NCI-H2107 treated with DMSO at 0.1 percent for 48 hours (cell line): ENCODE measurements at regions not wholly inside any gene's neighbourhood (a gene's known extent, or its start where the extent isn't known, plus 50 kb on each side); places are given as distances from the start of the nearest gene placed in this dataset.

Source experiments
- DNase-seq: peaks from one replicate; lab custom pipeline; 2025; ENCODE audit not compliant: unreplicated experiment; lab: John Stamatoyannopoulos, UW

DNA sequence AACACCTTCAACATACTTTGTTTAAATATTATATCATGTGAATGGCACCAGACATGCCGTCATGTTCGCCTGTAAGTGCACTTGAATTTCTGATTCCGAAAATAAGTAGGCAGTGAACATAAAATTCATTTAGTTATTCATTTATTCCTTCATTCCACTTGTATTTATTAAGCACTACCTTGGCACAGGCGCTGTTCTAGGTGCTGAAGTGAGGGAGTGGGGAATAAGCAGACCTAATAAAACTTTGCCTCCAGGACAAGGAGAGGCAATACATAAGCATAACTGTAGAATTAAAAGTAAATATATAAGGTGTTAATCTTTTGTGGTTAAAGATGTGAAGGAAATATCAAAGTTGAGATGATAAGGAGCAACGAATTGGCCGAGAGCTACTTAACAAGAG, 297.4 kb downstream of the TENT4A start:
- DNase-seq: no peak

DNA sequence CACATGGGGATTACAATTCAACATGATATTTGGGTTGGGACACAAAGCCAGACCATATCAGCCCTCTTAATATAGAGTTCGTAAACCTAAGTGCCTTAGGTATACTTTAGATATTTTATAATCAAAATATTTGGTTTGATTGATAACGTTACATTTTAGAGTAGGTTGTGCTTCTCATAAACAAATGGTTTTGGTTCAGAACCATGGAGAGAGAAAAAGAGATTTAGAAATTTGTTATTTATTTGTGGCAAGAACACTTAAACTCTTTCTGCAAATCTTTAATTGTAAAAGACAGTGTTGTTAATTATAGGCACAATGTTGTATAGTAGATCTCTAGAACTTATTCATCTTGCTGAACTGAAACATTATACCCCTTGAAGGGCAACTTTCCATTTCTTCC, 298.8 kb downstream of the TENT4A start:
- DNase-seq: no peak

DNA sequence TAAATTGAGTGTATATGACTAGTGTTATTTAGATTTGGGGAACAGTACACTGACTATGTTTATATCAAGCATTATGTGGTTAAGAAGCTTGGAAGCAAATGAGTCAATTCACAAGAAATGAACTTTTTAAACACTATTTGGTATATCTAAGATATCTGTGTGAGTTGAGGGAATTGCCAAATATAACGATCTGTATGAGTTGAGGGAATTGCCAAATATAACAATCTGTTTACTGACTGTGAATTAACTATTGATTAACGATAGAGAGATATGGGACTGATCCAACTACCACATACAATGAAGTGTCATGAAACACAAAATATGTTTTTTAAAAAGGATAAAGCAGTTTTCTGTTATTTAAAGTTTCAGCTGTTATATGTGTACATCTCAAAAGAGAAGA, 301.4 kb downstream of the TENT4A start:
- DNase-seq: no peak

DNA sequence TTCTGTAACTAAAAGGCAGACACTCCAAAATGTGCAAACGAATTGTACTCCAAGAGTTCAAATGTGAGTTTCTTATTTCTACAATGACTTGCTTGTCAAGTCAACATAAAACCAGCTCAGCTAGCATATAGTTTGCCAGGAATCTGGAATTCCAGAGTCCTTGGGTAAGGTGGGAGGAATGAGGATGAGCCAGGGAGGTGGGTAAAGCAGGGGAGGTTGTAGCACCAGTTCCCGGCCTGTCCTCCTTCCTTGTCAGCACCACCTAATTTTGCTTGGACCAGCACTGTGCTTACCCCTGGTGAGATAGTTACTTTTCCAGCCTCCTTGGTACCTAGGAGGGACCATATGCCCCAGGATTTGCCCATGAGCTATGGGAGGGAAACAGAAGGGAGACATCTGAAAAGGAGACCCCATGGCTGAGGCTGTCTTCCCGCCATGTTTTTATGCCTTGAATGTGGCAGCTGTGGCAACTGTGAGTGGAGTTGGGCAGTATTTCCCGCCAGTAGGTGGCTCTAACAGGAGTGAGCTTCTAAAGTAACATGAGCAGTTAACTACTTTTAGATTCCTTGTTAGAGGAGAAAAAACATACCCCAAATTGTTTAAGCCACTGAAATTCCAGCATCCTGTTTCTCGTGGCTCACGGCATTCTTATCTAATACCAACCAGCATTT, 302.5 kb downstream of the TENT4A start:
- no peak for DNase-seq

DNA sequence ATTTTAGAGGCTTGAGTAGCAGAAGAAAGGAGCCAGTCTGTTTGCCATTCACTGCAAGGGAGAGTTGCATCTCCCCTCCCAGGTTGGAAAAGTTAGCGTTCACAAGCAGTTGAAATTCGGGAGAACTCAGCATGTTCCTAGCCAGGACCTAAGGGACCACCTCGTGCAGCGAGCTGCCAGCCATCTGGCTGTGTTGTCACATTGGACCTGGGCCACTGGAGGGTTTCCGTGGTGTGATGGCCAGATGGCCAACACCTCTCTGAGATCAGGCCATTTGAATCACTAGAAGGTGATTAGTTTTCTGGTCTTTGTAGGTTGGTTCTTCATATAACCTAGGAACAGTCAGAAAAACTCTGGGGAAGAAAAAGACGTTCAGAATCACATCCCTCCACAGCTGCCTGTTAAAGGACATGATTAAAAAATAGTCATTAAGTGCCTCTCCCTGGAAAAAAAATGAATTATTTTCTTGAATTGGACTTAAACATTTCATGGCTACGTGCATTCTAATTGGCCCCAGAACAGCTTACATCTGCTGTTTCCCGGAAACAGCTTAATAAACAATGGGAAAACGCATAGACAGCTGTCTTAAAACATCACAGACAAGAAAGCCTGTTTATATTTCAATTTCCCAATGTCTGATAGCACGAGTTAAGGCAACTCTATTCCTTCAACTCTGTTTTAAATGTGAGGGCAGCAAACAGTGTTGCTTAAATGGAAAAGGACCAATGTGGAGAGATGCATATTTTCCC, 303.9 kb downstream of the TENT4A start:
- no peak for DNase-seq

DNA sequence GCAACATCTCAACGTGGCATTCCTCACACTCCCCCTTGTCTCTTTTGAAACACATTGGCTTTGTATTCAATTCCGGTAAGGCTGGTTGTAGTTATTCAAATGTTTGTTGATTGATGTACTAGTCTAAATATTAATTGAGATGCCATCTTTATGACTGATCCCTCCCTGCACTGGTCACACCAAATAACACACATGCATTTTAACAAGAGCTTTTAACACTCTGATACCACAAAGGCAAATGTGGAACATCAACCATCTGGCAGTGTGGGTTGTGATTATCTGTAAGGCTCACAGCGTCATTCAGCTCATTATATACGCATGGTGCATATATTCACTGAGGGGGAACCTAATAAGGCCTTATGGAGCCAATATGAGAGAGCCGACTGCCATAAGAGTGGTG, 305.0 kb downstream of the TENT4A start:
- no peak for DNase-seq

DNA sequence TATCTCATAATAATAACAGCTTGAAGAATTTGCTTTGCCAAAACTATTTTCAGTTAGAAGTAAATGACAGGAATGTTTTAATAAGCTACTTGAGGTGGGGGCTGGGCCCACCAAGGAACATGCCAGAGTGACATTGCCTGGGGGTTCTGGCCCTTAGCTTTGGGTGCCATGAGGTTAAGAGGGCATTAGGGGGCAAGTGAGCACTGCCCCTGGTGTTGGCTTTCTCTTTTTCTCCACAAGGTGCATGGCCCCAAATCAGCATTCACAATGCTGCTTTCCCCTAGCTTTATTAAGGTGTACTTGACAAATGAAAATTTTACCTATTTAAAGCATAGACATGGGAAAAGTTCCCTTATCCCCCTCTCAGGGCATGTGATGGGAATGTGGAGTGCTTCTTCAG, 305.4 kb downstream of the TENT4A start:
- no peak for DNase-seq

DNA sequence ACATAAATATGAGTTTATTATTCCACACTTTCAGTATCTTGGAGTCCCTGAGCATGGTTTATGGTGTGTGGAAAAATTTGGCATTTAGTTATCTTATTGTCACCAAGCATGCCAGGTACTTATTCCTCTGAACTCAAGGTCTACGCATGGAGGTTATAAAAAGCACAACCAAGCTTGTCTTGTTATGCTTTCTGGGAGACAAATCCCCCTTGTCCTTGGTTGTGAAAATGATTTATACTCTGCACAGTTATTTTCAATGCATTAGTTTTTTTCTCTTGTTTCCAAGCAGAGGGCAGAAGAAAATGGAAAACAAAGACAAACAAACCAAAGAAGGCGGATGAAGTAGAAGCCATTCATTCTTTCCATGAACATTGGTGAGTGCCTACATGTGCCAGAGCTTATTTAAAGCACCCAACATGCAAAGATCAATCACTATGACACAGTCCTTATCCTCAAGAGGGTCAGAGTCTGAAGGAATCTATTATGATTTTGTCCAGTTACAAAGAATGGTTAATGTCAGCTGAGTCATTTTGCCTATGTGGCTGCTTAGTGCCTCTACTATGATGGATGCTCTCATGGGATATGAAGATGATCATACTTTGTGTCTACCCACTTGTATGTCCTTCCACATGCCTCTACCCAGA, 323.1 kb downstream of the TENT4A start:
- DNase-seq: no peak

DNA sequence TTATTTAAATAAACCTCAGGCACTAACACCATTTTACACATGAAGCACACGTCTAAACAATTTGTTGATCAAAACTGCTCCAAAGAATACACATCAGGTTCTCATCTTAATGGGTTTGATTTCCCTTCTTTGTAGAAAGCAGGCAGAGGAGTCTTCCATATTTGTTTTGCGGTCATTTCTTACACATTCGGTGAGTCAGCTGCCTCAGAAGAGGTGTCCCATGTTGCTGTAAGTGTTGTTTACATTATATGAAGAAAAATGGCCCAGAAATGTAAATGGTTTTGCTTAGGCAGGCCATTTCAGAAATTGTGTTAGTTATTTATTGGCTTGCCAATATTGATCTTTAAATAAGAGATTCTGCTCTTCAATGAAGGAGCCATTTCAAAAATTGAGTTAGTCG, 325.8 kb downstream of the TENT4A start:
- DNase-seq: no peak

DNA sequence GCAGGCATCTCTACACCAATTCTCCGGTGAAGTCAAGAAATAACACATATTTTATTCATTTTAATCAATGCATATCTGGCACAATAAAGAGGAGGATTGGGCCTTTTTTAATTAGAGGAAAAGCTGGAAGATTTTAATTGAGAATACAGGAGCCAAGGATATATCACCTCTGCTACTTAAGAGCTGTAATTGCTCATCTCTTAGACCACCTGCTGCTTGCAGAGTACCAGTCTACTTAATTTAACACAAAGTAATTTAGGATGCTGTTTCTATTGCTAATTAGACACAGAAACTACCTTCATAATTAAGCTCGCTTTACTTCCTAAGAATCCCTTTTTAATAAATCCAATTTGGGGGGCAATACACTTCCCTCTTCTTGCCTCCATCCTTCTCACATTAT, 326.9 kb downstream of the TENT4A start:
- DNase-seq: no peak

DNA sequence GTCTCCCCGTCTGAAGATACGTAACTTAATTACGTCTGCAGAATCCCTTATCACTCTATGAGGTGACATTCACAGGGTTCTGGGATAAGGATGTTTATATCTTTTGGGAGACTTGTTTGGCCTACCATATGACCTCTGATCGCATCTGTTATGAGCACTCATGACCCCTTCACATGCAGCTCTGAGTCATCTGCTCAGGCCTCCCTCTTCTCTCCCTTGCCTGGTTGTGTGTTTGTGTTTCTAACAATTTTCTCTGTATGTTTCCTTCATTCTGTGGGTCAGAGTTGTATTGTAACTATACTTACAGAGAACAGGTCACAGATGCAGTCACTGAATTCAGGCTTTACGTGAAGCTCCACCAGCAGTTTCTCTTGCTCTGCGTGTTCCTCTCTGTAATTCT, 330.6 kb downstream of the TENT4A start:
- DNase-seq: no peak

DNA sequence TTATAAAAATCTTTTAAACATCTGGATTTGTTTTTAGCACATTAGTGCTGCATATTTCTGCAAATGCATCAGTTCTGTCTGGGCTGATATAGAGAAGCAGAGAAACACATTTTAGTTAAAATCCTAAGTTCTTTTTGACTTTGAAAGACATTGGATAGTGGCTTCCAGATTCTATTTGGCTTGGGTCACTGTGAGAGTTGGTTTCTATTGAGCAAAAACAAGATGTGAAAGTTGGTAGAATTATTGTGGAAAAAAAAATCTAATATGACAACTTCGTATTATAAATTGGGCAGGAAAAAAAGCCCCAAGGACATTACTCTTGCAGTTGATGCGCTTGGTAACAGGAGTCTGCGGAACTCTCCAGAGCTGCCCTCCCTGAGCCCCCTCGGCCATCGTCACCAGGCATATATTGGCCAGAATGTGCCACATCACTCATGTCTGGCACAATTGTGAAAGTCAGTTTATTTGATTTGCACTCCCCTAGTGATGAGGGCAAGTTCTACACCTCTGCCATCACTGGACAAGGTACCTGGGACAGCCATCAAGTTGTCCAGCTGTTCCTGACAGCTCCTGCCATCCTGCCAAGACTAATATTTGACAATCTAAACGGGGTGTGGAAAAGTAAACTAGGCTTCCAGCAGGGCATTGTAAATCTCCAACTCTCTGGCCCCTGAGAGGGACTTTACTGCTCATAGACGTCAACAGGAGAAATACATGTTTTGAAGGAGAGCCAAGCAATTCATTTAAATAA, 334.5 kb downstream of the TENT4A start:
- DNase-seq: no peak

DNA sequence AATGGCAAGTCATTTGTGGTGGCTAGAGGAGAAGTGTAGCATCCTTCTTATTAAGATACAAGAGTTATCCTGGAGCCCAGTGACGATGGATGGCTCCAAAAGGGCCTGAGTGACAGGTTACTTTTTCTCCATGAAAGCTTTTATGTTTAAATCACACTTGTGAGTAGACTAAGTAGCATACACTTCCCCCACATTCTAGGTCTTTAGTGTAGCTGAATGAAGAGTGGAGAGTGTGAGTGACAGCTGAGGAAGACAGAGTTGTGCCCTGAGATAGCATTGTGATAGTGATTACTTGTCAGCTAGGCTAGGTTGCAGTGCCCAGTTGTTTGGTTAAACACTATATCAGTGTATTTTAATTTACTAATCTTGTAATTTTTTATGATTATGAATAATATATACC, 337.8 kb downstream of the TENT4A start:
- DNase-seq: no peak

DNA sequence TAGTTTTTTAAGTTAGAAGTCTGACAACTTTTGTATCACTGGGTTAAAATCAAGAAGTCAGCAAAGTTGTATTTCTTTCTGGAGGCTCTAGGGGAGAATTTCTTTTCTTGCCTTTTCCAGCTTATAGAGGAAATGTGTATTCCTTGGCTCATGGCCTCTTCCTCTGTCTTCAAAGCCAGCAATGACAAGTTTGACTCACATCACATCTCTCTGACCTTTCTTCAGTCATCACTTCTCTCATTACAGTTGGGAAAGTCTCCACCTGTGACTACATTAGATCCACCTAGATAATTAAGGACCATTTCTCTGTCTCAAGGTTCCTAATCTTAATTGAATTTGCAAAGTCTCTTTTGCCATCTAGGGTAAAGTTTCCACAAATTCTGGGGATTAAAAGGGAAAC, 339.9 kb downstream of the TENT4A start:
- DNase-seq: no peak

DNA sequence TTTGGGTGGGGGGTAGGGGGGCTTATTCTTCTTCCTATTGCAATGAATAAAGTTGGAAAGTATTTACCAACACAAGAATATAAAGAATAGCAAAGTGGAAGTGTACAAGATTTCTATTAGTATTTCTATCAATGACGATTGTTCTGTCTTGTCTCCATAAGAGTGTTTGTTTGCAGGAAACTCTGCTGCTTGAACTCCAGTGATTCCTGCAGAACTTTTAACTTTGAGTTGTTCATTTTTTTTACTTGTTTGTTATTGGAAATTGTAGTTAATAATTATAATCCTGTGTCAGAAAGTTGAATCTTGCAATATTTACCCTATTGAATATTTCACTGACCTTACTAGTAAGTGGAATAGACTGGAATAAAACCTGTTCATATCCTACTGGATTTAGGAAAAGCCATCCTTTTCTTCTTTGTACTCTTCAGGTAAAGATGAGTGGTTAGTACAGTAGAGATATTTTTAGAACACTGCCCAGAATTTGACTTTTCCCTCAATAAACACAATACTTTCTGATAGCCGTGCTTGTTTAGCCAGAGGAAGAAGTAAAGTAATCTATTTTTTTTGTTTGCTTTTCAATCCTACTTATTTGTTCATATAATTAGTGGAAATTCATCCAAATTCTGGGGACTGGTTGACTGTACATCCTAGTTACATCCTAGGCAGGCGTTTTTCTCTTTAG, 340.4 kb downstream of the TENT4A start:
- no peak for DNase-seq

DNA sequence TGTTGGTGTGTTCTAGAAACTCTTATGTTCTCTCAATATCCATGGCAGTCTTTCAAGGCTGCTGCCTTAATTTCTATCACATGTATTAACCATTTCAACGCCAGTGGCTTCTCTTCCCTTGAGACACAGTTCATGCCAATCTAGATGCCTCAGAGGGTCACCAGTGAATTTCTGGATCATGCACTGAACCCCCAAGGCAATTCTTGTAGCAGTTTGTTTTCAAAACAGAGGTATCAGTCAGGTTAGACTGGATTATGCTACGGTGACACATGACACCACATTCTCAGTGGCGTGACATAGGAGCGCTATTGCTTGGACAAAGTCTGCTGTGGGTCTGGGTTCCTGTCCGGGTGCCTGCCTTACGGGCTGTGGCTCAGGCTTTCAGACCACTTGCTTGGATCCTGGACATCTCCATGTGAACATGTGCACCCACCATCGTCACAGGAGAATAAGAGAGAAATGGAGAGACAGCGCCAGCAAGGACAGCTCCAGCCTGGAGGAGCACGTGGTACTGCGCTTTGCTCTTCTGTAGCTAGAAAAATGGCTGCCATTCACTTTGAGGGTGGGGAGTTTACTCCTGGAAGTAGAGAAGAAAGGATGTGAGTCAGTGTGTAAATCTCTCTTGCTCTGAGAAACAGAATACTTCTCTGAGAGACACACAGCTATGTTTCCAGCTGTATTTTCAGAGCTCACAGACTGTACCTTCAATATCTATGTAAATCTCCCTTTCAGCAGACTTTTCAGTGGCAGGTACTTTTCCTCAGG, 329.3 kb upstream of the ADCY2 start:
- no peak for DNase-seq

DNA sequence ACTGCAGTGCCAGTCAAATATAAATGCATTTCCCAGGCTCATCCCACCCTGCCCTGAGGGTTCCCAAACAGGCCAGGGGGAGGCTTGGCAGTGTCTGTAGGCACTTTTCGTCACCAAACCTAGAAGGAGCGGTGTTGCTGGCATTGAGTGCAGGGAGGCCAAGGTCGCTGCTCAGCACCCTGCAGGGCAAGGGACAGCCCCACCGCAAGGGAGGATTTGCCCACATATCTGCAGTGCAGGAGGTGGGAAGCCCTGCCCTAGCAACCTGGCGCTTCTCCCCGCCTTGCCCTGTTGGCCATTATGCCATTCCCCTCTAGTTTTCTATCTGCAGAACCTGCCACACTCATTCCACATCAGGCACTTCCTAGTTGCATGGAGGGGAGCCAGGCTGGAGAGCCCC, 327.8 kb upstream of the ADCY2 start:
- no peak for DNase-seq

DNA sequence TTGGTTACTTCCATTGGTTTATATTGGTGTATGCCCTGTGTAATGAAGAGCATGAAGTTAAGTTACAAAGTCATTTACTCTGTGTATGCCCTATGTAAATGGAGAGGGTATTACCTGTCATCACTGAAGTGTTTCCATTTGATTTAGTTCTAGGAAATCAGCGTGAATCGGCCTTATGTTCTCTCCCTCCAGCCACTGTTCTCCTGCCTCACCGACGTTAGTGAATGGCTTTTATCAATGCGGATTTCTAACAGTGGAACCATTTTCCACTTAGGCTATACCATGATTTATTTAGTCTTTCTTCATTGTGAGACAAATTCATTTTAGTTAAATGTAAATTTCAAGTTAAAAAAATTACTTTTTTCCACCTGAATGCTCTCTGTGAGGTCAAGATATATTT, 327.0 kb upstream of the ADCY2 start:
- DNase-seq: no peak

DNA sequence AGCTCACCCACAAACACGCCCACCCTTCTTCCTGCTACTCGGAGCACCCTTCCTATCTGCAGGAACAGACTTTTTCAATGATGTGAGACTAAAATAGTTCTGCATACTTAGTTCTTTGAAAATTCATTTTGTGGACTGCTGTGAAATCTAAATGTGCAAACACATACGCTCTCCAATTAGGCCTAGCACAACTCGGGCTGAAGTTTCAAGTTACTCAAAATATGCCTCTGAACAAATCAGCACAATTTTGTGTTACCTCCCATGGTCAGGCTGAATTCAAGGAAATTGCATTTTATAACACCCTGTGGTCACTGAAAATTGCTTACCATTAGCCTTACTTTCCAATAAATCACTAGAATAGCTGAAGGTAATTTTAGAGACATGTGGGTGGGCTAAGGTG, 323.8 kb upstream of the ADCY2 start:
- DNase-seq: no peak

DNA sequence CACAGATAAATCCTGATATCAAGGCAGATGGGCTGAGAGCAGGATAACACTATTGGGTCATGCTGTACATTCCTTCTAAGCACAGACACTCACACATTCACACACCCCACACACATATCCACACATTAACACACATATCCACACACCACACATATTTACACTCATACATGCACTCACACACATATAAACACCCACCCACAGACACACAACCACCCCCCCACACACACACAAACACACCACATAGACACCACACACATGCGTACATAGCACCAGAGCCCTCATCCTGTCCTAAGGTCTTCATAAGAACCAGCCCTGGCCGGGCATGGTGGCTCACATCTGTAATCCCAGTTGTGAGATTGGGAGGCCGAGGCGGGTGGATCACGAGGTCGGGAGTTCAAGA, 322.3 kb upstream of the ADCY2 start:
- DNase-seq: no peak
